PFSK-1 (cell line): ENCODE measurements at regions not wholly inside any gene's neighbourhood (a gene's known extent, or its start where the extent isn't known, plus 50 kb on each side); places are given as distances from the start of the nearest gene placed in this dataset.

Source experiments
- TAF1 ChIP-seq: IDR thresholded peaks from 2 replicates; pipeline ENCODE4 v1.6.1; 2012; ENCODE audit warnings: low read length, control low read depth, borderline replicate concordance; ENCODE audit not compliant: insufficient read depth
- TF ChIP-seq, protein P1 (sequence below), 2 experiments: IDR thresholded peaks; 2 replicates each; pipeline versions ENCODE4 v1.6.1 to v1.8.0; 2011 to 2012; ENCODE audit warnings: low read depth in 2 of 2, low read length in 2 of 2, control low read depth in 1 of 2, inconsistent platforms in 1 of 2, mild to moderate bottlenecking in 1 of 2, moderate library complexity in 1 of 2; ENCODE audit not compliant: insufficient read depth in 1 of 2

DNA sequence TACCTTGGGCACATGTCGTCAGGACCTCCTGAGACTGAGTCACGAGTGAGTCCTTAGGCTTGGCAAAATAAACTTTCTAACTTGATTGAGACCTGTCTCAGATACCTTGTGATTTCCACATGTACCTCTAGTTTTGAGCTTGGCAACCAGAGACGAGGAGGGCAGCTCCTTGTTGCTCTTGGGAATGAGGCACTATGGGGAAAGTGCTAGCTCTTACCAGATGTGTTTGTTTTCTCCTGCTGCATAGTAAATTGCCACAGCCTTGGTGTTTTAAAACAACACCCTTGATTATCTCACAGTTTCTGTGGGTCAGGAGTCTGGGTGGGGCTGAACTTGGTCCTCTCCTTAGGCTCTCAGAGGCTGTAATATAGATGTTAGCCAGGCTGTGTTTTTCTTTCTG lies 59.1 kb upstream of the MAML3 start:
- no peak for TF ChIP-seq TAF1
- TF ChIP-seq, protein P1, sequence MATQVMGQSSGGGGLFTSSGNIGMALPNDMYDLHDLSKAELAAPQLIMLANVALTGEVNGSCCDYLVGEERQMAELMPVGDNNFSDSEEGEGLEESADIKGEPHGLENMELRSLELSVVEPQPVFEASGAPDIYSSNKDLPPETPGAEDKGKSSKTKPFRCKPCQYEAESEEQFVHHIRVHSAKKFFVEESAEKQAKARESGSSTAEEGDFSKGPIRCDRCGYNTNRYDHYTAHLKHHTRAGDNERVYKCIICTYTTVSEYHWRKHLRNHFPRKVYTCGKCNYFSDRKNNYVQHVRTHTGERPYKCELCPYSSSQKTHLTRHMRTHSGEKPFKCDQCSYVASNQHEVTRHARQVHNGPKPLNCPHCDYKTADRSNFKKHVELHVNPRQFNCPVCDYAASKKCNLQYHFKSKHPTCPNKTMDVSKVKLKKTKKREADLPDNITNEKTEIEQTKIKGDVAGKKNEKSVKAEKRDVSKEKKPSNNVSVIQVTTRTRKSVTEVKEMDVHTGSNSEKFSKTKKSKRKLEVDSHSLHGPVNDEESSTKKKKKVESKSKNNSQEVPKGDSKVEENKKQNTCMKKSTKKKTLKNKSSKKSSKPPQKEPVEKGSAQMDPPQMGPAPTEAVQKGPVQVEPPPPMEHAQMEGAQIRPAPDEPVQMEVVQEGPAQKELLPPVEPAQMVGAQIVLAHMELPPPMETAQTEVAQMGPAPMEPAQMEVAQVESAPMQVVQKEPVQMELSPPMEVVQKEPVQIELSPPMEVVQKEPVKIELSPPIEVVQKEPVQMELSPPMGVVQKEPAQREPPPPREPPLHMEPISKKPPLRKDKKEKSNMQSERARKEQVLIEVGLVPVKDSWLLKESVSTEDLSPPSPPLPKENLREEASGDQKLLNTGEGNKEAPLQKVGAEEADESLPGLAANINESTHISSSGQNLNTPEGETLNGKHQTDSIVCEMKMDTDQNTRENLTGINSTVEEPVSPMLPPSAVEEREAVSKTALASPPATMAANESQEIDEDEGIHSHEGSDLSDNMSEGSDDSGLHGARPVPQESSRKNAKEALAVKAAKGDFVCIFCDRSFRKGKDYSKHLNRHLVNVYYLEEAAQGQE (IDR thresholded peaks at IDR 0.05; ENCODE audit: insufficient read depth in 1 of 2, low read depth in 2 of 2, low read length in 2 of 2) = no peak
